Mesothelial cell of epicardium (in vitro differentiated cells): ENCODE measurements at regions not wholly inside any gene's neighbourhood (a gene's known extent, or its start where the extent isn't known, plus 50 kb on each side); places are given as distances from the start of the nearest gene placed in this dataset.

ENCODE experiments used
- DNase-seq, 2 experiments: peaks; one replicate each; pipeline ENCODE4 v3.0.0; 2021; ENCODE audit warnings: low spot score in 2 of 2; ENCODE audit not compliant: unreplicated experiment in 2 of 2
- H3K27ac Mint-ChIP-seq: 2 replicates; pipeline ENCODE4 v1.8.0; 2021; ENCODE audit warnings: mixed read lengths
- H3K27me3 Mint-ChIP-seq: 2 replicates; pipeline ENCODE4 v1.8.0; 2021; ENCODE audit warnings: low read depth, mixed read lengths
- H3K36me3 Mint-ChIP-seq: 2 replicates; pipeline ENCODE4 v1.8.0; 2021; ENCODE audit warnings: mixed read lengths
- H3K4me1 Mint-ChIP-seq: 2 replicates; pipeline ENCODE4 v1.8.0; 2021; ENCODE audit warnings: mixed read lengths
- H3K4me3 Mint-ChIP-seq: 2 replicates; pipeline ENCODE4 v1.8.0; 2021; ENCODE audit warnings: mild to moderate bottlenecking, moderate library complexity, mixed read lengths
- H3K9me3 Mint-ChIP-seq: 2 replicates; pipeline ENCODE4 v1.8.0; 2021; ENCODE audit warnings: mixed read lengths
- TF ChIP-seq, protein P1 (sequence below): fragments of 200-600 bp; sonication (generic); IDR thresholded peaks from one replicate; pipeline ENCODE4 v1.5.0; 2021; ENCODE audit warnings: antibody characterized with exemption; ENCODE audit not compliant: unreplicated experiment

DNA sequence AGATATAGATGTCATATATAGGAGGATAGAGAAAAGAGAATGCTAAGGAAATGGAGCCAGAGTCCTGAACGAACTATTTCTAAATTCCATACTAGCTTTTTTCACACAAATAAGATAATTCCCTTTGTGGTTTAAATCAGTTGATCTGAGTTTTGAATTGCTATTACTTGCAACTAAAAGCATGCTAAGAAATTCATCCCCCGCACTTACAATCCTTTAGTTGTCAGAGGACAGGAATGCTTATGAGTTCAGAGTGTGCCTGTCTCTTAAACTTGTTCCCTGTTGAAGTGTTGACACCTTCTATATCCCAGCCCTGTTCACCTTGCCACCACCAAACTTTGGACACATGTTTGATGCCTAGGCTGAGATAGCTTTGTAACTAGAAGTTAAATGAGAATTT is 406.2 kb downstream of the METTL15 start:
- H3K4me1 Mint-ChIP-seq, result peaks cover 9% of the 10 kb centered on the region
- TF ChIP-seq, protein P1, sequence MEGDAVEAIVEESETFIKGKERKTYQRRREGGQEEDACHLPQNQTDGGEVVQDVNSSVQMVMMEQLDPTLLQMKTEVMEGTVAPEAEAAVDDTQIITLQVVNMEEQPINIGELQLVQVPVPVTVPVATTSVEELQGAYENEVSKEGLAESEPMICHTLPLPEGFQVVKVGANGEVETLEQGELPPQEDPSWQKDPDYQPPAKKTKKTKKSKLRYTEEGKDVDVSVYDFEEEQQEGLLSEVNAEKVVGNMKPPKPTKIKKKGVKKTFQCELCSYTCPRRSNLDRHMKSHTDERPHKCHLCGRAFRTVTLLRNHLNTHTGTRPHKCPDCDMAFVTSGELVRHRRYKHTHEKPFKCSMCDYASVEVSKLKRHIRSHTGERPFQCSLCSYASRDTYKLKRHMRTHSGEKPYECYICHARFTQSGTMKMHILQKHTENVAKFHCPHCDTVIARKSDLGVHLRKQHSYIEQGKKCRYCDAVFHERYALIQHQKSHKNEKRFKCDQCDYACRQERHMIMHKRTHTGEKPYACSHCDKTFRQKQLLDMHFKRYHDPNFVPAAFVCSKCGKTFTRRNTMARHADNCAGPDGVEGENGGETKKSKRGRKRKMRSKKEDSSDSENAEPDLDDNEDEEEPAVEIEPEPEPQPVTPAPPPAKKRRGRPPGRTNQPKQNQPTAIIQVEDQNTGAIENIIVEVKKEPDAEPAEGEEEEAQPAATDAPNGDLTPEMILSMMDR, result no peak
- no peak overlapping the region for H3K4me3 Mint-ChIP-seq
- no peak overlapping the region for H3K27ac Mint-ChIP-seq
- H3K9me3 Mint-ChIP-seq, result peaks cover 31% of the 10 kb centered on the region
- H3K27me3 Mint-ChIP-seq, result no peaks in the 10 kb centered on the region
- no peak for DNase-seq
- peaks cover 5% of the 10 kb centered on the region for H3K36me3 Mint-ChIP-seq

DNA sequence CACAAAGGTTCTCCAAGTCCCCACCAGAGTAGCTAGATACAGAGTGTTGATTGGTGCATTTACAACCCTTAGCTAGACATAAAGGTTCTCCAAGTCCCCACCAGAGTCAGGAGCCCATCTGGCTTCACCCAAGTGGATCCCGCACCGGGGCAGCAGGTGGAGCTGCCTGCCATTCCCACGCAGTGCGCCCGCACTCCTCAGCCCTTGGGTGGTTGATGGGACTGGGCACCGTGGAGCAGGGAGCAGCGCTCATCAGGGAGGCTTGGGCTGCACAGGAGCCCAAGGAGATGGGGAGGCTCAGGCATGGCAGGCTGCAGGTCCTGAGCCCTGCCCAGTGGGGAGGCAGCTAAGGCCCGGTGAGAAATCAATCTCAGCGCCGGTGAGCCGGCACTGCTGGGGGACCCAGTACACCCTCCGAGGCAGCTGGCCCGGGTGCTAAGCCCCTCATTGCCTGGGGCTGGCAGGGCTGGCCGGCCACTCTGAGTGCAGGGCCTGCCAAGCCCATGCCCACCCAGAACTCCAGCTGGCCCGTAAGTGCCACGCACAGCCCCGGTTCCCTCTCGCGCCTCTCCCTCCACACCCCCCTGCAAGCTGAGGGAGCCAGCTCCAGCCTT is 404.1 kb downstream of the METTL15 start:
- Mint-ChIP-seq H3K27ac (no peak overlapping the region), H3K36me3 (peaks cover 4% of the 10 kb centered on the region), H3K4me3 (no peak overlapping the region), H3K4me1 (no peaks in the 10 kb centered on the region), H3K9me3 (peaks cover 27% of the 10 kb centered on the region), H3K27me3 (no peaks in the 10 kb centered on the region)
- DNase-seq, result no peak
- TF ChIP-seq, protein P1, result no peak

DNA sequence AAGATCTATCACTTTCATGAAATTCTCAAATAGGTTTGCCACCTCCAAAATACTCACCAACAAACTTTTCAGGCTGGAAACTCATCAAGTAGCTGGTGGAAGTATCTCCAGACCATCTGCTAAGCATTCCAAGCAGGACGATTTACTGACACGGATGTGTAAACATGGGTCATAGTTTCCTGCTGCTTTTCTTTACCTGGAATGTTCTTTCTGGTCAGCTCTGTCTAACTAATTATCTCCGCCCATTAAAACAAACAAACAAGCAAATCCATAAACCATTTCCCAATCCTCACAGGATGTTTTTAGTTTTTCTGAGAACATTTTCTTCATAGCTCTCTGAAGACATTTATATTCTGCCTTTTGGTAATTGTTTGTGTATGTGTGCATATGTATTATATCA is 397.0 kb downstream of the METTL15 start:
- no peak for DNase-seq
- H3K36me3 Mint-ChIP-seq, result peaks cover 1% of the 10 kb centered on the region
- H3K4me3 Mint-ChIP-seq, result no peak overlapping the region
- no peaks in the 10 kb centered on the region for H3K4me1 Mint-ChIP-seq
- peaks cover 6% of the 10 kb centered on the region for H3K9me3 Mint-ChIP-seq
- H3K27ac Mint-ChIP-seq, result no peak overlapping the region
- H3K27me3 Mint-ChIP-seq, result no peaks in the 10 kb centered on the region
- TF ChIP-seq, protein P1, result no peak

DNA sequence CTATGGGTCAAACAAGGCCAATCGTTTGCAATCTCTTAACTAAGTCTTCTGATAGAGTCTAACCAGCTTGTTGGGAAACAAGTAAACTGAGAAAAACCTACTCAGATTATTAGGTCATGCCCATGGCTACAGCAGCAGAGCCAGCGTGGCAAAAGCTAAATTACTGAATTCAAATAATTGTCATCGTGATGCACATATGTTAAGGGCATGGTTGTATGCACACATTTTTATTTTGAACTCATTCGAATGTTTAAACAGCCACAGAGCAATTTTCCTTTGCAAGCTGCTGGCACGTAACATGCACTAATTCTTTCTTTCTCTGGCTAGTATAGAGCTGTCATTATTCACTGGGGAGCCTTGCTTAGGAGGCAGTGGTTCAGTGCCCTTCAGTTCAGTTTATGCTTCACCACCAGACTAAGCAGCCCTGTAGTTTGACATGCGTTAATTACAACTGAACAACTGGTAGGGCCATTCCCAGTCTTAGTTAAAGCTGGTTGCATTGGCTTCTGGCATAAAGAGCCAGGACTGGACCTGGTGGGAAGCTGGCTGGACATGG is 396.4 kb downstream of the METTL15 start:
- H3K9me3 Mint-ChIP-seq, result peaks cover 6% of the 10 kb centered on the region
- TF ChIP-seq, protein P1, result no peak
- no peaks in the 10 kb centered on the region for H3K27me3 Mint-ChIP-seq
- peaks cover 1% of the 10 kb centered on the region for H3K36me3 Mint-ChIP-seq
- no peak overlapping the region for H3K27ac Mint-ChIP-seq
- no peak for DNase-seq
- H3K4me3 Mint-ChIP-seq, result no peak overlapping the region
- H3K4me1 Mint-ChIP-seq, result no peaks in the 10 kb centered on the region

DNA sequence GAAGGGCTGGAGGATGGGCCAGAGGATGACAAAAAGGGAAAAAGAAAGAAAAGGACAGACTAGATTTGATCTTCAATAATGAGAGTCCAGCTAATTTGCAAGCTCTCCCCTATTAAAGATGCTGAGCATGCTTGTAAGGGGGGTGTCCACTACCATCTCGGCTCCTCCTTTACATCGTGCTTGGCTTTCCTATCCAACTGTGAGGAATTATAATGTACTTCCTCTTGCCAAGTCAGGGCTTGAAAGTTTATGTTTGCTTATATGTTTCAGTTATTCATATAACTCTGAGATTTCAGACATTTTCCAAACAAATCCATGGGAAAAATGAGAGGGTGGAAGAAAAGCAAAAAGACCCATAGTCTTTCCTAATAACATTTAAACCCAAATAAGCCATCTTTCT is 387.1 kb downstream of the METTL15 start:
- no peak overlapping the region for H3K27ac Mint-ChIP-seq
- peaks cover 20% of the 10 kb centered on the region for H3K4me1 Mint-ChIP-seq
- no peaks in the 10 kb centered on the region for H3K27me3 Mint-ChIP-seq
- peaks cover 2% of the 10 kb centered on the region for H3K36me3 Mint-ChIP-seq
- TF ChIP-seq, protein P1, result no peak
- H3K4me3 Mint-ChIP-seq, result no peak overlapping the region
- no peak for DNase-seq
- H3K9me3 Mint-ChIP-seq, result peaks cover 9% of the 10 kb centered on the region
